Spinal cord (tissue), 9 donors: ENCODE measurements at regions not wholly inside any gene's neighbourhood (a gene's known extent, or its start where the extent isn't known, plus 50 kb on each side); places are given as distances from the start of the nearest gene placed in this dataset.

ENCODE experiments used
- DNase-seq, 6 donors: peaks; one replicate each; pipeline versions ENCODE4 v3.0.0 to v3.0.0-alpha.2; 2013 to 2015; ENCODE audit warnings: low spot score in 6 of 6, low read depth in 4 of 6
- H3K27ac ChIP-seq: one replicate; pipeline ENCODE4 v1.5.1; 2013; ENCODE audit warnings: low read depth, low read length, control low read depth
- H3K27me3 ChIP-seq: one replicate; pipeline ENCODE4 v1.6.1; 2013; ENCODE audit warnings: low read length; ENCODE audit not compliant: control insufficient read depth, insufficient read depth
- H3K36me3 ChIP-seq: one replicate; pipeline ENCODE4 v1.6.1; 2013; ENCODE audit warnings: low read length; ENCODE audit not compliant: control insufficient read depth, insufficient read depth
- H3K4me1 ChIP-seq: one replicate; pipeline ENCODE4 v1.6.1; 2013; ENCODE audit warnings: low read length; ENCODE audit not compliant: control insufficient read depth, insufficient read depth
- H3K4me3 ChIP-seq: one replicate; pipeline ENCODE4 v1.5.1; 2013; ENCODE audit warnings: low read depth, low read length, control low read depth
- H3K9me3 ChIP-seq: one replicate; pipeline ENCODE4 v1.6.1; 2013; ENCODE audit warnings: low read length; ENCODE audit not compliant: control insufficient read depth, insufficient read depth
- WGBS: methylation state at CpG from one replicate; pipeline ENCODE4 v1.1.5; 2013; ENCODE audit warnings: missing lambda C conversion rate; ENCODE audit not compliant: insufficient coverage; 5-methylcytosine and 5-hydroxymethylcytosine counted together
- donor health status: healthy.

DNA sequence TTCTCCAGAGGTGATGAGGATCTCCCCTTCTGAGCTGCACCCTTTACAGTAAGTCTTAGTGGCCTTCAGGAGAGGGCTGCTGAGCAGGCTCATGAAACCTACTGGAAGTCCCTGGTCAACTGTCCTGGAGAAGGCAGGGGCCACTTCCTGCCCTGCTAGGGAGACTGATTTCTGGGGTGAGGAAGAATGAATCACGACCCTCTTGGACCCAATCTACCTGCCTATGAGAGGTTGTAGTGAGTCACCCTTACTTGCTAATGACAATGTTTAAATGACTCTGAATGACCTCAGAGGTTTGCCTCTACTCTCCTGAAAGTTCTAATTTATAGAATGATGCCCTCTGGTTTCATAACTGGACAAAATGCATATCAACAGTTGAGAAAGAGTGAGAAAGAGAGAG, 79.4 kb upstream of the FAM136A start:
- Histone ChIP-seq H3K27me3 (no peaks in the 10 kb centered on the region), H3K27ac (no peak overlapping the region), H3K4me3 (no peak overlapping the region), H3K4me1 (no peaks in the 10 kb centered on the region), H3K36me3 (no peaks in the 10 kb centered on the region), H3K9me3 (peaks cover 1% of the 10 kb centered on the region)
- 71% methylated on average over 1 of the region's 1 CpG for WGBS
- no peak for DNase-seq

DNA sequence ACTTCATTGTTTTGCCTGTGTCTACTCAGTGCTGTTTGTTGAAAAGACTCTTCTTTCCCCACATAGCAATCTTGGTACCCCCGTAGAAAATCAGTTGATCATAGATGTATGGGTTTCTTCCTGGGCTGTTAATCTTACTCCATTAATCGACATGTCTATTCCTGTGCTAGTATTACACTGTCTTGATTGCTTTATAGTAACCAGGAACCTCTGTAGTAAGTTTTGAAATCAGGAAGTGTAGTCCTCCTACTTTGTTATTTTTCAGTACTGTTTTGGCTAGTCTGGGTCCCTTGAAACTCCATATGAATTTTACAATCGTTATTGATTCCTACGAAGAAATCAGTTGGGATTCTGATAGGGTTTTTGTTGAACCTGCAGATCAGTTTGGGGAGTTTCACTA, 78.8 kb upstream of the FAM136A start:
- Histone ChIP-seq H3K36me3 (no peaks in the 10 kb centered on the region), H3K27me3 (no peaks in the 10 kb centered on the region), H3K9me3 (peaks cover 1% of the 10 kb centered on the region), H3K4me3 (no peak overlapping the region), H3K4me1 (no peaks in the 10 kb centered on the region), H3K27ac (no peak overlapping the region)
- no peak for DNase-seq
- WGBS = no CpG with 5 or more reads among the region's 4 CpGs

DNA sequence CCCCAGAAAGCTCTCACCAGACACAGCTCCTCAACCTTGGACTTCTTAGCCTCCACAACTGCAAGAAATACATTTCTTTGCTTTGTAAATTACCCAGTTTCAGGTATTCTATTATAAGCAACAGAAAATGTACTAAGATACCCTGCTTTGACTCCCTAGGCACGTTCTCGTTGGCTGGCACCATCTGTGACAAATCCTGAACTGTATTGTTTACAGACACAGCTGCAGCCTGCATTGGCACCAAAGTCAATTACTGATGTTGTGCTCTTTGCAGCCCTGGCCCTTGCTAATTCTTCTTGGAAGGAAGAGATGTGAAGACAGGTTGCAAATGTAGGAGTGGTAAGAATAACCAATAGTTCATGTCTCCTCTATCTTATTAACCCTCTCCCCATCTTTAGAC, 72.7 kb upstream of the FAM136A start:
- H3K27me3 ChIP-seq = no peaks in the 10 kb centered on the region
- no peaks in the 10 kb centered on the region for H3K36me3 ChIP-seq
- H3K27ac ChIP-seq = no peak overlapping the region
- H3K4me1 ChIP-seq = no peaks in the 10 kb centered on the region
- peak in 5 of 6 donors; percentile 13 to 69 (median 17) for DNase-seq
- no CpG with 5 or more reads among the region's 2 CpGs for WGBS
- H3K4me3 ChIP-seq = no peak overlapping the region
- H3K9me3 ChIP-seq = no peaks in the 10 kb centered on the region

DNA sequence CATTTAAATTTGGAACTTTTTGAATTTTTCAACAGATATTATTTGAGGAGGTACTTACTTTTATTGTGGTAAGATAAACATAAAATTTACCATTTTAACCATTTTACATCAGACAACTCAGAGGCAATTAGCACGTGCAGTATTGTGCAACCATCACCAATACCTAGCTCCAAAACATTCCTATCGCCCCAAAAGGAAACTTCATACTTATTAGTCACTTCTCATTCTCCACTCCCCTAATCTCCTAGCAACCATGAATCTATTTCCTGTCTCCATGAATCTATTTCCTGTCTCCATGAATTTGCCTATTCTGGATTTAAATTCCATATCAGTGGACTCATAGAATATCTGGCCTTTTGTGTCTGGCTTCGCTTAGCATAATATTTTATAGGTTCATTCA, 69.9 kb upstream of the FAM136A start:
- no peak overlapping the region for H3K4me3 ChIP-seq
- H3K36me3 ChIP-seq = no peaks in the 10 kb centered on the region
- WGBS = 83% methylated on average over 2 of the region's 3 CpGs
- H3K27ac ChIP-seq = no peak overlapping the region
- no peaks in the 10 kb centered on the region for H3K27me3 ChIP-seq
- H3K9me3 ChIP-seq = no peaks in the 10 kb centered on the region
- peaks cover 2% of the 10 kb centered on the region for H3K4me1 ChIP-seq
- no peak for DNase-seq

DNA sequence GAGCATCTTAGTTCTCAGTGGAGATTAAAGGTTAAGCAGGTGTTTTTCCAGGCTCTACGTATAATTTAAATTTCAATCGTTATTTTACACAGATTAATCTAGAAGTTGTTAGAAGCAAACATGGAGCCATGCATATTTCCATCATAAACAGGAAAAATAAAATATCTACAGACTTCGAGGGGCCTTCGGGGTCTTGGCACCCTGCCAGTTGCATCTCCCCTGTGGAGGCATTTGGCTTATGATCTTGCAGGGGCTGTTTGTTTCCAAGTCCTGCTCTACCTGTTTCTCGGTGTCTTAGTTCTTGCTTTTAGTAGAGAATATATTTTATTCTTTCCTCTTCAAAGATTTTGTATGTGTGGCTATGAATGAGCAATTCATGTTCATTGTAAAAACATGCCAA, 67.2 kb upstream of the FAM136A start:
- no peaks in the 10 kb centered on the region for H3K9me3 ChIP-seq
- peaks cover 2% of the 10 kb centered on the region for H3K4me1 ChIP-seq
- H3K36me3 ChIP-seq = no peaks in the 10 kb centered on the region
- peak in 1 of 6 donors; percentile 15 for DNase-seq
- no CpG with 5 or more reads among the region's 5 CpGs for WGBS
- no peak overlapping the region for H3K27ac ChIP-seq
- H3K4me3 ChIP-seq = no peak overlapping the region
- no peaks in the 10 kb centered on the region for H3K27me3 ChIP-seq

DNA sequence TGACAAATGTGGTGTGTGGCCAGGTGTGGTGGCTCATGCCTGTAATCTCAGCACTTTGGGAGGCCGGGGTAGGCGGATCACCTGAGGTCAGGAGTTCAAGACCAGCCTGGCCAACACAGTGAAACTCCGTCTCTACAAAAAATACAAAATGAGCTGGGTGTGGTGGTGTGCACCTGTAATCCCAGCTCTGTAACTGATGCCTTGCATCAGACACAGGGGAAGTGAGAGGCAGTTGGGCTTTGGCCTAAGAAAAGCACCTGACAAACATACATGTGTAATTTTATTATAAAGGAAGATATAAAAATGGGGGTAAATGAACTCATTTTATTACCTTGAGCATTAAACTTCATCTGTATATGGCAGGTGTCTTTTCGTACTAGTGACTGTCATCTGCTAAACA, 66.7 kb upstream of the FAM136A start:
- no peaks in the 10 kb centered on the region for H3K36me3 ChIP-seq
- 83% methylated on average over 2 of the region's 4 CpGs for WGBS

DNA sequence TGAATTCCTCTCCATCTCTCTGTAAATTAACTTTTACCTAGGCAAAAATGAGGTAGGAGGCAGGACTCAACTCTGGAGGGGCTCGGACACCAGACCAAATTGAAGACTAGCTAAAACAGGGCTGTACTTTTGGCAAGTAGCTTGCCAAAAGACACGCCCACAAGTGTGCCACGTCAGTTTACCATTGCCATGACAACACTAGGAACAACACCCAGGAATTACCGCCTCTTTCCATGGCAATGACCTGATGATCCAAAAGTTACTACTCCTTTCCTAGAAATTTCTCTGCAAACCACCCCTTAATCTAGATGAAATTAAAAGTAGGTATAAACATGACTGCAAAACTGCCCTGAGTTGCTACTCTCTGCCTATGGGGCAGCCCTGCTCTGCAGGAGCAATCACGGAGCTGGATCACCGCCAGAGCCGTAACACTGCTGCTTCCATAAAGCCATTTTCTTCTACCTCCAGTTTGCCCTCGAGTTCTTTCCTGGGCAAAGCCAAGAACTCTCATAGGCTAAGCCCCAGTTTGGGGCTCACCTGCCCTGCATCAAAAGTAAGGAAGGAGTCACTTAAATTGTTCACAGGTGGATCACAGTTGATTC, 66.0 kb upstream of the FAM136A start:
- 30% methylated on average over 7 of the region's 8 CpGs for WGBS
- Histone ChIP-seq H3K4me1 (peaks cover 2% of the 10 kb centered on the region), H3K36me3 (no peaks in the 10 kb centered on the region), H3K4me3 (no peak overlapping the region), H3K27me3 (no peaks in the 10 kb centered on the region), H3K9me3 (no peaks in the 10 kb centered on the region), H3K27ac (no peak overlapping the region)
- peak in 3 of 6 donors; percentile 9 to 51 (median 19) for DNase-seq

More for the DNA sequence above, 66.7 kb upstream of the FAM136A start:
- H3K9me3 ChIP-seq = no peaks in the 10 kb centered on the region
- no peaks in the 10 kb centered on the region for H3K27me3 ChIP-seq
- H3K4me1 ChIP-seq = peaks cover 2% of the 10 kb centered on the region
- no peak overlapping the region for H3K4me3 ChIP-seq
- H3K27ac ChIP-seq = no peak overlapping the region
- DNase-seq = no peak

DNA sequence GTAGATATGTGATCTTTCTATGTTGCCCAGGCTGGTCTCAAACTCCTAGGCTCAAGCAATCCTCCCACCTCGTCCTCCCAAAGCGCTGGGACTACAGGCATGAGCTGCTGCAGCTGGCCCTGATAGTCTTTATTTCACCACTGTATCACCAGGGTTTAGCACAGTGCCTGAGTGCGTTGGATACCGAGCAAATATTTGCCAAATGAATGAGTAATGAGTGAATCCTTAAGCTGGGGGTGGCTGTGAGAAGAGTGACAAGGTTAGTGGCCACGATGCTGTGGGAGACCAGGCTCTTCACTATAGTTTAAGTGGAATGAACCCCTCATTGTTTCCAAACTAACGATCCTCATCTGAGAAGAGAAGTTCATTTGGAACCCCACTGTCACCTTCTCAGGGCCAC, 60.8 kb upstream of the FAM136A start:
- H3K4me3 ChIP-seq = no peak overlapping the region
- no peaks in the 10 kb centered on the region for H3K9me3 ChIP-seq
- no peaks in the 10 kb centered on the region for H3K36me3 ChIP-seq
- no peak overlapping the region for H3K27ac ChIP-seq
- no peaks in the 10 kb centered on the region for H3K4me1 ChIP-seq
- no peaks in the 10 kb centered on the region for H3K27me3 ChIP-seq
- no peak for DNase-seq
- 97% methylated on average over 3 of the region's 6 CpGs for WGBS

DNA sequence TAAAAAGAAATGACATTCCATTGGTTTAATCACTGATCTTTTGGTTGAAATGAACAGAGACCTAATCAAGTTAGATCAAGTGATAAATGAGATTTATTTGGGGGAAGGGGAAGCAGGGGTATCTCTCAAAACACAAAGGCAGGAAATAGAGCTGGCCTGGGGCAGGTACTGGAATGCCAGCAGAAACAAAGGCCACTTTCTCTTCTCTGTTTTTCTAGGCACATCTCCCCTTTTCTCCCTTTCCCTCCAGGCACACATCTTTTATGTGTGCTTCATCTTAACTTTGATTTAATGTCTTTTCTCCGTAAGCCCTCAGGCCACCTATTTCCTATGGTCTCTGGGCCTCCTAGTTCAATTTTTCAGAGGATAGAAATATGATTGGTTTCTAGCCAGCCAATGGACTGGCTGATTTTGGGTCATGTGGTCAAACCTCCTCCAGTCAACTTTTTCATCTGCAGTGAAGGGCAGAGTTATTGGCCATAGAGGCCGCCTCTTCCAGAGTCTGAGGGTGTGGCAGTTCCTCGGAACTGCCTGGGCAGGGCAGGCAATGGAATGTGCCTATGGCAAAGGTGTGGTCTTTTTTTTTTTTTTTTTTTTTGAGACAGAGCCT, 58.9 kb upstream of the FAM136A start:
- Histone ChIP-seq H3K4me3 (no peak overlapping the region), H3K27me3 (no peaks in the 10 kb centered on the region), H3K9me3 (no peaks in the 10 kb centered on the region), H3K4me1 (no peaks in the 10 kb centered on the region), H3K27ac (no peak overlapping the region), H3K36me3 (no peaks in the 10 kb centered on the region)
- DNase-seq = no peak
- WGBS = no CpG with 5 or more reads among the region's 3 CpGs

DNA sequence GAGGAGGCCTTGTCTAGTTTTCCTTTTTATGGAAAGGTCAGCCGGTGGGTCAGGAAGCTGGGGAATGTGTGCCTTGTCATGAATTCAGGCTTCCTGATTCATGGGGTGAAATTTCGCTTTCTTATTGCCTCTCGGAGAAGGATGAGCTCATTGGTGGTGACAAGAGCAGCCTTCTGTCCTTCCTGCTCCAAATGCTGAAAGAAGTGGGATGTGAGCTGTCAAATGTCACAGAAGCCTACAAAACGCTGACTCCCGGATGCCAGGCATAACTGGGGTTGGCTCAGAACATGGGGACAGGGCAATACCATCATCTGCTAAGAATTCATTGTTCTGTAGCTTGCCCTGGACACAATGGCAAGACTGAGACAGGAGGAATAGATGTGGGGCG, 55.8 kb upstream of the FAM136A start:
- WGBS = 75% methylated on average over 5 of the region's 6 CpGs
- no peak for DNase-seq

More for the DNA sequence above, 55.8 kb upstream of the FAM136A start:
- no peaks in the 10 kb centered on the region for H3K27me3 ChIP-seq
- H3K4me1 ChIP-seq = no peaks in the 10 kb centered on the region
- H3K27ac ChIP-seq = no peak overlapping the region
- H3K4me3 ChIP-seq = no peak overlapping the region
- H3K9me3 ChIP-seq = no peaks in the 10 kb centered on the region
- no peaks in the 10 kb centered on the region for H3K36me3 ChIP-seq
